ENCODE measurements at regions not wholly inside any gene's neighbourhood (a gene's known extent, or its start where the extent isn't known, plus 50 kb on each side); places are given as distances from the start of the nearest gene placed in this dataset.

DNA sequence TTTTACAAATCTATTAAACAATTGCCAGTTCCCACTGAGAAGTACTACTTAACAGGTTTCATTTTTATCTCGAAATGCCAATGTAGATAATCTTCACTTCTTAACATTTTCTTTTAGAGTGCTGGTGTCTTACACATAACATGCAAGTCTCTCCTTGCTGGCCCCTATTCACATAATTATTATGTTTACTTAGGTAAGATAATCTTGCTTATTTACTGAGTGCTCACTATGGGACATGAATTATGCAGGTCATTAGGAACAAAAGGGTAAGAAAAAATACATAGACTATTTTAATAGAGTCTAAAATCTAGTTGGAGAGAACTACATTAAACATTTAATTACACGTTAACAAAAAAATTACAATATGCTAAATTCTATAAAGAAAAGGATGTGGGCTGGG lies 328.4 kb downstream of the PRR16 start:
- TF ChIP-seq, protein P1, sequence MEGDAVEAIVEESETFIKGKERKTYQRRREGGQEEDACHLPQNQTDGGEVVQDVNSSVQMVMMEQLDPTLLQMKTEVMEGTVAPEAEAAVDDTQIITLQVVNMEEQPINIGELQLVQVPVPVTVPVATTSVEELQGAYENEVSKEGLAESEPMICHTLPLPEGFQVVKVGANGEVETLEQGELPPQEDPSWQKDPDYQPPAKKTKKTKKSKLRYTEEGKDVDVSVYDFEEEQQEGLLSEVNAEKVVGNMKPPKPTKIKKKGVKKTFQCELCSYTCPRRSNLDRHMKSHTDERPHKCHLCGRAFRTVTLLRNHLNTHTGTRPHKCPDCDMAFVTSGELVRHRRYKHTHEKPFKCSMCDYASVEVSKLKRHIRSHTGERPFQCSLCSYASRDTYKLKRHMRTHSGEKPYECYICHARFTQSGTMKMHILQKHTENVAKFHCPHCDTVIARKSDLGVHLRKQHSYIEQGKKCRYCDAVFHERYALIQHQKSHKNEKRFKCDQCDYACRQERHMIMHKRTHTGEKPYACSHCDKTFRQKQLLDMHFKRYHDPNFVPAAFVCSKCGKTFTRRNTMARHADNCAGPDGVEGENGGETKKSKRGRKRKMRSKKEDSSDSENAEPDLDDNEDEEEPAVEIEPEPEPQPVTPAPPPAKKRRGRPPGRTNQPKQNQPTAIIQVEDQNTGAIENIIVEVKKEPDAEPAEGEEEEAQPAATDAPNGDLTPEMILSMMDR (IDR thresholded peaks at IDR 0.05): no peak
- no peak for TF ChIP-seq POLR2A (IDR thresholded peaks at IDR 0.05)

Measured in transverse colon (tissue), 3 donors.